Astrocyte (in vitro differentiated cells and primary cell): ENCODE measurements at regions not wholly inside any gene's neighbourhood (a gene's known extent, or its start where the extent isn't known, plus 50 kb on each side); places are given as distances from the start of the nearest gene placed in this dataset.

Experiments used
- CTCF ChIP-seq: IDR thresholded peaks from 2 replicates; pipeline ENCODE4 v1.5.1; 2011; ENCODE audit warnings: low read depth, mild to moderate bottlenecking, inconsistent platforms, low read length, moderate library complexity; ENCODE audit not compliant: insufficient read depth
- EZH2 ChIP-seq: IDR thresholded peaks from 2 replicates; pipeline ENCODE4 v1.6.1; 2012; ENCODE audit warnings: mild to moderate bottlenecking, low read length, inconsistent platforms; ENCODE audit not compliant: insufficient read depth

- no peak for TF ChIP-seq CTCF
- no peak for TF ChIP-seq EZH2
Measured at GRCh38 chr6:106885679-106886078, 88.8 kb downstream of the CD24 start.
